Activated T-helper 9 cell treated with anti-CD3 and anti-CD28 coated beads, Interleukin-2, amount 50 U/mL, for 16 hours (primary cell): ENCODE measurements at regions not wholly inside any gene's neighbourhood (a gene's known extent, or its start where the extent isn't known, plus 50 kb on each side); places are given as distances from the start of the nearest gene placed in this dataset.
"Not testable (repeated sequence)": the region's sequence is repeated elsewhere in the genome, so short reads cannot be mapped to it uniquely, and the experiment has no call there.

Source experiments
- DNase-seq: peaks from one replicate; pipeline ENCODE4 v3.0.0-alpha.2; 2020; ENCODE audit warnings: low read depth

DNA sequence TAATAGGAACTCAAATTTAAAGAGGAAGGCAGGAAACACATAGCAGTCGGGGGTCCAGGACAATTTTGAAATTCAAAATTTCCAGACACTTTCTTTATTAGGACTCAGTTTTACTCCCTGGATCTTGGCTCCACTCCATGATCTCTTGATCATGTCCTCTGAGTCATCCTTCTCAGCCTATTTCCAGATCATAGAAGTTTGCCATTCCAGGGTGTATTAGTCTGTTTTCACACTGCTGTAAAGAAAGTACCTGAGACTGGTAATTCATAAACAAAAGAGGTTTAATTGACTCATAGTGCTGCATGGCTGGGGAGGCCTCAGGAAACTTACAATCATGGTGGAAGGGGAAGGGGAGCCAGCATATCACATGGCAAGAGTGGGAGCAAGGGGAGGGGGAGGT, 564.7 kb upstream of the ACTRT1 start:
- no peak for DNase-seq

DNA sequence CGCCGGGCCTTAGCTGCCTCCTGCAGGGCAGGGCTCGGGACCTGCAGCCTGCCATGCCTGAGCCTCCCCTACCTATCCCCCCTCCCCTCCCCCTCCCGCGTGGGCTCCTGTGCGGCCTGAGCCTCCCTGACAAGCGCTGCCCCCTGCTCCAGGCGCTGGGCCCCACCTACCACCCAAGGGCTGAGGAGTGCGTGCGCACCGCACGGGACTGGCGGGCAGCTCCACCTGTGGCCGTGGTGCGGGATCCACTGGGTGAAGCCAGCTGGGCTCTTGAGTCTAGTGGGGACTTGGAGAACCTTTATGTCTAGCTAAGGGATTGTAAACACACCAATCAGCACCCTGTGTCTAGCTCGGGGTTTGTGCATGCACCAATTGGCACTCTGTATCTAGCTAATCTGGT, 554.6 kb upstream of the ACTRT1 start:
- not testable (repeated sequence) for DNase-seq

DNA sequence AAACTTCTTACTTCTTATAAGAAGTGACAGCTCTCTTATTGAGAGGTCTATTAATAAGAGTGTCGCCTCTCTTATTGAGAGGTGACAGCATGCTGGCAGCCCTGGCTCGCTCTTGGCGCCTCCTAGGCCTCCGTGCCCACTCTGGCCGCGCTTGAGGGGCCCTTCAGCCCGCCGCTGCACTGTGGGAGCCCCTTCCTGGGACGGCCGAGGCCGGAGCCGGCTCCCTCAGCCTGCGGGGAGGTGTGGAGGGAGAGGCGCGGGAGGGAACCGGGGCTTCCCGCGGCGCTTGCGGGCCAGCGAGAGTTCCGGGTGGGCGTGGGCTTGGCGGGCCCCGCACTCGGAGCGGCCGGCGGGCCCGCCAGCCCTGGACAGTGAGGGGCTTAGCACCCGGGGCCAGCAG, 554.2 kb upstream of the ACTRT1 start:
- not testable (repeated sequence) for DNase-seq

DNA sequence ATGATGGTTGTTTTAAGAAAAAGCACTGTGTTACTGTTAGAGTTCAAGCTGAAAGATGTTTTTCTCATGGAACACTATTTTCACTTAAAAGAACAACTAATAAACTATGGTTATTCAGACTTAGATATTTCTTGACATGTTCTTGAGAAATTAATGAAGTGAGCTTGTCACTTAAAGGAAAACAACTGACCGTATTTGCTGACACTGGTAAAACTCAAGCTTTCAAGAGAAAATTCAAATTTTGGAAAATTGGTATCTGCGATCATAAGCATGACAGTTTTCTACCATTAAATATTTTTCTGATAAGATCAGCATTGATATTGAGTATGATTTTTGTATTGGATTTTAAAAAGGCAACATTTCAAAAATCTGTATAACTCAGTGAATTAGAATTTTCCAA, 549.5 kb upstream of the ACTRT1 start:
- no peak for DNase-seq

DNA sequence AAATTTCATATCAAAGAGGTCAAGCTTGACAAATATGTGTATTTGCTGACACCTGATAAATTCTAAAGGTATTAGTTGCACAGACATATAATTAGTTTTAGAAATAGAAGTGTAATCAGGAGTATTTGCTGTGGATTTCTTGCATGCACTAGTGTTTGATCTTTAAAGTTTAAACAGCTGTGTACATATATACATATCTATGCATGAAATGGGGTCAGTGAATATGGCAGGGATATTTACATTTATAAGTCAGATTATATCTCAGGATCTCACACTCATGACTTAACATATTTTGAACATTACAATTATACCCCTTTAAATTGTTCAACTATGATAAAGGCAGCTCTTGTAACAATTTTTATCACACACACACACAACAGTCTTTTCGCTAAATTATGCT, 547.4 kb upstream of the ACTRT1 start:
- no peak for DNase-seq

DNA sequence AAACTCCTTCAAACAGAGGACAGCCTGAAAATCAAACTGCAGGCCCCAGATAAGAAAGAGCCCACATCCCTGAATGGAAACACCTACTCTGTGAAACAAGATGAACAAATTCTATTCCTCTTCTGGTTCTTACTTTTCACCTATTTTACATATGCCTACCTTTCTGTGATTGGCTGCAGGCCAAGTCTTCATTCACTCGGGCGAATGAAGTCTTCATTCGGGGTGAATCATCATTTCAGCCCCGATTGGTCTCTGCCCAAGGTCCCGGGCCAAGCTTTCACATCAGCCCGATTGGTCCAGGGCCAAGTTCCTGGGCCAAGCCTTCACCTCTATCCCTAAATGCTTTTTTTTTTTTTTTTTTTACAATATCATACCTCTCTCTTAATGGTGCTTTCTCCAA, 529.8 kb upstream of the ACTRT1 start:
- DNase-seq = no peak

DNA sequence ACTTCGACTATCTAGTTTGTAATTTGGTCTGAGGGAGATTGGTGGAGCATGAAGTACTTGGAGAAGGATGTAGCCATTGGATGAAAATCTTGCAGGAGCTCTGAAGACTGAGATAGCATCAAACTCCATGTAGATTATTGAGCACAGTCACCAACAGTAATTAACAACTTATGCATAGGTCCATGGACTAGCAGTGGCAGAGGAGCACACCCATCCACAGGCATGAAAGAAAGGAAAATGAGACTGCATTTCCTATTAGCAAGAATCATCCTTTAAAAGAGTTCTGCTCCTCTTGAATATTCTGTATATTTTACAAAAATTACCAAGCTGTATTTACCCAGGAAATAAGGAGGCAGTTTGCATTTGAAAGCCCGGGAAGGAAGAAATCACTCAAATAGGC, 529.4 kb upstream of the ACTRT1 start:
- DNase-seq = no peak

DNA sequence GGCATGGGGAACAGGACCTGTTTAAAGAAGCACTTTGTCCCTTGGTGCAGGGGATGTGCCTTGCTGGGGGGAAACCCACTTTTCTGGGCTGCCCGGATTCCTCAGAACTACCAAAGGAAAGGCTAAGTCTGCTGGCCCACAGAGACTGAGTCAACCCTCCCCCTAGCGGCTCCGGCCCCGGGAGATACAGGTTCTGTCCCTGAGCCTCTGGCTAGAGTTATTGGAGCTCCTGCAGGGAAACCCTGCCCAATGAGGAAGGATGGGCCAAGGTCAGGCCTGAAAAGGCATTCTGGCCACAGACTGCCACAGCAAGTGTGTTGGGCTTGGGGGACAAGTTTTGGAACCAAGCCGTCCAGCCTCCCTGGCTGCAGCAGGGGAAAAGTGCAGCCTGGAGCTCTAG, 490.9 kb upstream of the ACTRT1 start:
- no peak for DNase-seq

DNA sequence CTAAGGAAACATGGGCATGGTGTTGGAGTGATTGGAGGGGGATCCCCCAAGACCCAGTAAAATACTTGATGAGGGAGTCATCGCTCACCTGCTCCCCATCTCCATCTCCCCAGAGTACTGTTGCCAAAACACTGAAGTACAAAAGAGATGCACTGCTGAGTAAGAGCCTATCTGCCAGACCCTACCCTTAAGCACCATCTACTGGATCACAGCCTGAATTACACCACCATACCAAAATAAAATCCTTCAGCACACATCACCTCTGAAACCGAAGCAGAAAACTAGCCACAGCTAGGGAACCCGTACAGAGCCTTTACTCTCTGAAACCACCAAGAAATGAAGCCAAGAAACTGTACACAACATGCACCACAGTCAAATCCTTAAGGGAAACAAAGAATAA, 466.3 kb upstream of the ACTRT1 start:
- DNase-seq = no peak

DNA sequence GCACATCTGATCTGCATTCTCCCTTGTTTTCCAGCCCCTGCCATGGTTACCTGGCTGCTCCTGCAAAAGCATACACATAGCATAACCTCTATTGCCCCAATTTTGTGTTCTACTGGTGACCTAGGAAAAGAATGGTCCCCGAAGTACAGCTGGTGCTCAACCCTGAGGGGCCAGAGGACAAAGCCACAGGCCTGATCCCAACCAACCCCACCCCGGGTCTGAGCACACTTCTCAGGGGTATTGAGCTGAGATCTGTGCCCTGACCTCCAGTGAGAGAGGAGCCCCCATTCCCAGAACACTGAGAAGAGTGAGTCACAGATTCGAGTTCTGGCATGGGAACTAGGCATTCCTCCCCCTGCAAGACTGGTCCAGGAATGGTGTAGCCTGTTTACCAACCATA, 465.5 kb upstream of the ACTRT1 start:
- no peak for DNase-seq

DNA sequence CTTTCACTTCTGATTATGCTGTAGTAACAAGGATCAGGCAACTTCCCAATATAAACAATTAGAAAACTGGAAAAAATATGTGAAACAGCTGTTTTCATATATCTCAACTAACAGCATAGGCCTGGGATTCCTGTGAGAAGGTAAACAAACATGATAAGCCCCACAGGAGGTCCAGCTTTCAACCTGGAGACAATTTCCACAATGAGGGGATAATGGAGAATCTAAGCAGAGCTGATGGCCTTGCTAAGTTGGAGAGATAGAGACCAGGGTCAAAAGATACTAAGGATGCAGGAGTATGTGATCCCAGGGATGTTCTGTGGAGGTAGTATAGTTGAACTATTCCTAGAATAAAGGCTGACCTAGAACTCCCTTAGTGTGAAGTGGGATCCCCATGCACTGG, 452.3 kb upstream of the ACTRT1 start:
- DNase-seq = no peak

DNA sequence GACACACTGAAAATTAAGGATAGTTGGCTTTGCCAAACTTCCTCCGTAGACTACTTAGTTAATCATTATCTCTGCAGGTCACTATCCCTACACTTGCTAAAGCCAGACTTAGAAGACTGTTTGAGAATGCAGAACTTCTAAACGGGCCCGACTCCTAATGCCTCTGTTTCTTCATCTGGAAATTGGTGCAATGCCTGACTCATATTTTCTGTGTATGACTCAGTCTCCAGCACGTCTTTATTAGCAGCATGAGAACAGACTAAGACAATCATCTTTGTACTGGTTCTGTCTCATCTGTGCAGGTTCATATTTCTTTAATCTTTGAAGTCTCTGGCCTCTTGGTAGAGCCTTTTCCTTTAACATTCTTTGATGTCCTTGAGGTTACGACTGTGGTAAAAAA, 411.9 kb upstream of the ACTRT1 start:
- DNase-seq = no peak

DNA sequence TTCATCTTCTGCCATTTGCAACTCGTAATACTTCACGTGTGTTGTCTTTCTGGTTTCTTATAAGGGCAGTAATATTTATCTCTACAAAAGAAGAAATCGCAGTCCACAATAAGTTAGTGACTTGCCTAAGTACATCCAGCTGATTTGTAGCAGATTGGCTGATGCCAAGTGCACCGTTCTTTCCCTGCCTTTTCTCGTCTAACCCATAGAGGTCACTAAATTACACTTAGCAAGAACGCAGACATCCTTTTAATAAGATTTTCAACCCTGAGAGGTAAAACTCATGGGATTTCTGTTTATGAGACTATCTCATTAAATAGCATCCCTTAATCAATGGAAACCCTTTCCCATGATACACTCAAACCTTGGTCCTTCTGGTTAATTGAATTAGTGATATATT, 408.6 kb upstream of the ACTRT1 start:
- DNase-seq = no peak

DNA sequence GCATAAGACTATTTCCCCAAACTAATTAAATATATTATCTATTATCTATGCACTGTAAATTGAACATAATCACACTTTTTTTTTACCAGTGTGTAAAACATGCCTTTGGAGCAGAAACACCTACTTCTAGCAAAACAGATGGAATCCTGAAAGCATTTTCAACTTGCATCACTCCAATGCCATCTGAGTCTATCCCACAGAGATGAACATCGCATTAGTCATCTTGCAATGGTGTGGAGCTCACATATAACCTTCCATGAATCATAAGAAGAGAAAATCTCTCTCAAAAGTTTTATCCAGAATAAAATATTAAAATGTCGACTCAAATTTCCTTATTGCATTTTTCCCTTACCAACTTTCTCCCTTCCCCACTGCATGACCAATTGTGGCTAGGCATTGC, 406.7 kb upstream of the ACTRT1 start:
- no peak for DNase-seq

DNA sequence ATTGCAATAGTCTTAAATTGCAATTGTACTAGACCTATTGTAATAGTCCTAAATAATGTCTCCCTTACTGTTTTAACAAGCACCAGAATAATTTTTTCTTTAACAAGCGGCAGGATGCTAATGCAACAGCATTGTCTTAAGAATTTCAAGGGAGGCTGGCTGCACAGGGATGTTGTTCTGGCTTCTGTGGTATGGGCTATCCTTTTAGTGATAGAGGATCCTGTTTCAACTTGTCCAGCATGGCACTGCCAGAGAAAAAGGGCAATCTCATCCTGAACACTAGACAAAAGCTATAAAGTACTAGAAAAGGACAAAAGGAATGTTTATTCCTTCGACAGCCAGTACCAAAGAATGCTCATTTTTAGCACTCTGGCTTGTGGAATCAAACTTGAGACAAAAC, 405.5 kb upstream of the ACTRT1 start:
- no peak for DNase-seq

DNA sequence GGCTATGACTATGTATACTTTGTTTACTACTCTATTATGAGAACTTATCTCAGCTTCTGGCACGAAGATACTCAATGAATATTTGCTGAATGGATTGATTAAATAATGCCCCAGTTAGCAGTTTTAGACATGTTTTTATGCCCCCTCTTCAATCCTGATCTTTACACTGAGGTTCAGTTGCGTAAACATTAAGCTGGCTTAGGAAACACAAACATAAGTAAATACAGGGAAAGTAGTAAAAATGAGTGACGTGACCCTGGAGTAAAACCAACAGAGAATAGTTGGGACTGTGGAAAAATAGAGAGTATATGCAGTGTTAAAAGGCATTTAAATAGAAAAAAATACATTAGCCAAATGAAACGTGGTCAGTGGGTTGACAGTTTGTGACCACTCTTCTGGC, 387.0 kb upstream of the ACTRT1 start:
- DNase-seq = no peak

DNA sequence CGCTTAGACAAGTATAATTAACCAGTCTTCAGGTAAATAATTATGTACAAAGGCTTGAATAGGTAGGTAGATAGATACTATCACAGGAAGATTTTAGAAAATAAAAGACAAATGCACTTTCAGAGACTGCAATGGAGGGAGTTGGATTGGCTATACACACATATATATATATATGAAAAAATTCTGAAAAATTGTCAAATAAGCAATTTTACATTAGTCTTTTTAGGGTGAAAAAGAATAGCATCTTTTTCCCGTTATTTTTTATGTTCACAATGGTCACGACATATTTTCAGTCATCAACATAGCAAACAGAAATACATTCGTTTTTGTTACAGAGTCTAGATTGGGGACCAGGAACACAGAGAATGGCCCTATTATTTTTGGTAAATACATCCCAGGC, 385.9 kb upstream of the ACTRT1 start:
- DNase-seq = no peak

DNA sequence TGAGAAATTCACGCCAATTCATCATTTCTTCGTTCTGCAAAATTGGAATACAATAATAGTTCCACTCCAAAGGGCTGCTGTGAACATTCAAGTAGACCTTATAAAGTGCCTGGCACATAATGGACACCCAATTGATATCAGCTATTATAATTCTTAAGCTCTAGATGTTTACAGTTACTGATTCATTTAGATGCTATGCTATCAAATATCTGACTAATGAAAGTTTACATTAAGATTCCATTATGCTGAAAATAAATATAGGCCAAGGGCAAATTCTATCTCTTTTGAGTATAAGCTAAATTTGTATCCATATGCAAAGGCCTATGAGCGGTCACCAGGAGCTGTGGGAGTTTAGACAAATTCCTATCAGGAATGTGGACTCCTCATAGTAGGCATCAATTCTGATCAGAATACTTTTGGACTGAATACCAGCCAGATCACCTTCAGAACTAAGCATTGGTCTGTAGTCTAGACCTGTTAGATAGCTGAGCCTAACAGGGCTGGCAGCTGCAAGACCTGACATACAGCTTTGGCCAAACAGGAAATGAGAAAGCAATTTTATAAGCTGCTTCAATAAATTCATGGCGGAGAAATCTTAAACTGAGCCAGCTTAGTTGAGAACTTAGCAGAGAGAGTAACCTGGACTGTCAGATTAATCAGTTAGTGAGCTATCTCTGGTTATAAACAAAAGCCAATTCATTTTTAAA, 384.3 kb upstream of the ACTRT1 start:
- no peak for DNase-seq

DNA sequence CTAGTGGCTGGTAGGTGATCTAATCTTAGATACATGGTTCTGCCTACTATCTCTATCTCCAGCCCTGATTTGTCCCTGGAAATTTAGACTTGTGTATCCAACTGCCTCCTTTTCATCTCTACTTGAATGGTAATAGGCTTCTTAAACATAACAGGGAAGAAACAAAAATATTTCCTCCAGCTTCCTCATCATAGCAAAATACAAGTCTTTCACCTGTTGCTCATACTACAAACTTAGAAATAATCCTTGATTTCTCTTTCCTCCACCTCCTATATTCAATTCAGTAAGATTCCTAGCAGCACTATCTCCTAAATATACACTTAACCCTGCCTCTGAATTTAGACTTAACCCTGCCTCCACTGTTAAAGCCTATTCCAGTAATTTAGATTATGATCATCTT, 373.3 kb upstream of the ACTRT1 start:
- no peak for DNase-seq

DNA sequence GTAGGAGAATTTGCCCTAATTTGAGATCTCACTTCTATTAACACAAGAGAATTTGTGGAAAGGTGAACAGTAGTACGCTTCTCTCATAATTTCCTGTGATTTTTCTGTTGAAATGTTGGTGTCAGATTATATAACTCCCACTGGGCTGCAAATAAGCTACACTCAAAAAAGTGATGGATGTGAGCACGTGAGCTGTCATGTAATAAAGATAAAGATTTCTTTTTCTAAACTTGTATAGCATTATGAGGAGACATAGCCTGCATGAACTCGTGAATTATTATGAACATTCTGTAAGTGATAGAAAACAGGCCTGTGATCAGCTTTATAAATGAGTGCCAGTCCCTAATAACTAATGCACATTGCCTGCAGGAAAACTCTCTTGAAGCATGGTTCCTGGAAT, 356.6 kb upstream of the ACTRT1 start:
- no peak for DNase-seq

DNA sequence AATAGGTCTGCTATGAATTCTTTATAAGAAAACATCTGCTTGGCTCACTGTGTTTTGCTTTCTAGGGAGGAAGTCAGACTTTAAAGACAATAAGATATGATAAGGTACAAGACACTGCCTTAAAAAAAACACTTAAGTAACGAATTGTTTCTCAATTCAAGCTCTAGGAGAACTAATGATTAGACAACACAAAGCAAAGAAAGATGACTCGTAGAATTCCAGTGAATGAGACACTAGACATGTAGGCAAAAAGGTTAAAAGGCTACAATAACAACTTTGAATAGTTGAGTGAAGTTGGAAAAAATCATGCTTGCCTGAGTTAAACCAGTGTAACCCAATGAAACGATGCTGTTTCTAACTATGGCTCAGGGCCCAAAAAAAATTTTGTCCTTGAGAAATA, 344.4 kb upstream of the ACTRT1 start:
- DNase-seq = no peak

DNA sequence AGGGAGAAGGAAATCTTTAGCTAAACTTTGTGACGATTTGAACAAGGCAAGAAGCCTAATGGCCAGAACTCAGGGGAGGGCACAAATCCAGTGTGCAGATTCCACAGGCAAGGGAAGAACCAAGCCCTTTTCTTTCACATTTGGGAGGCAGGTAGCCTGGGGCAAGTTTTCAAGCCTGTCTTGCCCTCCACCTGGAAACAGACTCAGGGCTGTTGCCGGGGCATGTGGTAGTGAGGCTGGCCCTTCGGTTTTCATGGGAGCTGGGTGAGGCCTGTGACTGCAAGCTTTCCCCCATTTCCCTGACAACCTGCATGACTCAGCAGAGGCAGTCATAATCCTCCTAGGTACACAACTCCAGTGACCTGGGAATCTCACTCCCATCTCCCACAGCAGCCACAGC, 331.6 kb upstream of the ACTRT1 start:
- DNase-seq = not testable (repeated sequence)

DNA sequence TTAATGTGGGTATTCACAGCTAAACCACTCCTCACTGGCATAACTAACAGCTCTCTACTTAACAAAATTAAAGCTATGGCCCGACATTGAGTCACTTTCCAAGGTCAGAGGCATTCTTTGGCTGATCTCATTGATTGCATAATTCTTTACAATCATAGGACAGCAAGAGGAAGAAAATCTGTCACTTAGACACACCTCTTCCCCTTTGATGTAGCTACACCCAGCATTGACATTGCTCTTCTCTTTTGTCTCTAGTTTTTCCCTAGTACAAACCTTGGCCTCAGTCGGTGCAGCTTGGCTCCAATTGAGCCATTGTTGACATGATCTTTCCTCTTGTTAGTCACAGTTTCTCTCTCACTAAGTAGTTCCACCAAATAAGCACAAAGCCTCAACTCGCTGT, 313.3 kb upstream of the ACTRT1 start:
- no peak for DNase-seq

DNA sequence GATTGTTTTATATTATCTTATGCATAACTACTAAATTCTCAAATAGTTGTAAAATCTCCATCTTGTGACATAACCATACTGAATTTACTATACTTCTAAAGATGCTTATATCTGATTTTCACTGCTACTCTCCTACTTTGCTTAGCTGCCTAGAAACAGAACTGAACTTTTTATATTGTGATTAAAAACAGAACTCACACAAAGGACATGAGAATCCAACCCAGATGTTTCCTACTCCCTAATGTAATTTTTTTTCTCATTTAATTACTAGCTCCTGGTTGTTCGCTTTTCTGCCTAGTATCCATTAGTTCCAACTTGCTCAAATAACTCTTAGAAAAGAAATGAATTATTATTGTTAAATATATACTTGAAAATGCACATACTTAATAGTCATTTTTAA, 283.5 kb upstream of the ACTRT1 start:
- no peak for DNase-seq

DNA sequence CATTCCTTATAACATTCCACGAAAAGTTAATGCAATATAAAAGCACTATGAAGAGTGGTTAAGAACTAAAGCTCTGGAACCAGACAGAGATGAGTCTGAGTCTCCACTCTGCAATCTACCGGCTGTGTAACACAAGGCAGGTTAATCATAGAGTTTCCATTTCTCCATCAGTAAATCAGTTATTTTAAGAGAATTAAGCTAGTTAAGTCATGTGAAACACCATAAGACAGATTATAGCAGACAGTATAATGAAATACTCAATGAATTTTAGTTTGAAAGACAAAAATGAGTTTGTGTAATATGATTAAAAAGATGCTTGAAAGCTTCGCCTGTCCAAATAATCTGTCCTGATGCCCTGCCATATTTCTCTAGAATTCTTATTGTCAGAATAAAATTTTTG, 282.6 kb upstream of the ACTRT1 start:
- DNase-seq = no peak
